Thoracic aorta (tissue), 2 donors: ENCODE measurements at regions not wholly inside any gene's neighbourhood (a gene's known extent, or its start where the extent isn't known, plus 50 kb on each side); places are given as distances from the start of the nearest gene placed in this dataset.

Source experiments
- ATAC-seq: fragments of 150-250 bp; one replicate; pipeline ENCODE4 v1.8.0; 2017; ENCODE audit warnings: low read depth; ENCODE audit not compliant: insufficient number of reproducible peaks, low FRiP score
- DNase-seq: peaks from one replicate; pipeline ENCODE4 v3.0.0-alpha.2; 2020; ENCODE audit warnings: low spot score
- H3K27ac ChIP-seq, 2 donors: fragments of 200-600 bp; sonication (generic); 1 replicate in 1 of 2; 2 replicates in 1 of 2; pipeline ENCODE4 v1.5.1; 2016; ENCODE audit warnings: mild to moderate bottlenecking in 2 of 2, moderate library complexity in 2 of 2
- H3K27me3 ChIP-seq: fragments of 200-600 bp; sonication (generic); replicated peaks from 2 replicates; pipeline ENCODE4 v1.6.0; 2016; ENCODE audit warnings: mild to moderate bottlenecking; ENCODE audit not compliant: insufficient read depth
- H3K36me3 ChIP-seq: fragments of 200-600 bp; sonication (generic); one replicate; pipeline ENCODE4 v1.5.1; 2016
- H3K4me1 ChIP-seq, 2 donors: fragments of 200-600 bp; sonication (generic); 1 replicate in 1 of 2; 2 replicates in 1 of 2; pipeline versions ENCODE4 v1.5.1 to v1.6.0; 2016; ENCODE audit warnings: low read depth in 2 of 2, mild to moderate bottlenecking in 1 of 2; ENCODE audit not compliant: control insufficient read depth in 1 of 2
- H3K4me3 ChIP-seq: fragments of 200-600 bp; sonication (generic); 2 replicates; pipeline ENCODE4 v1.5.1; 2016; ENCODE audit warnings: mild to moderate bottlenecking
- H3K9me3 ChIP-seq: fragments of 200-600 bp; sonication (generic); 2 replicates; pipeline ENCODE4 v1.5.1; 2016
- TF ChIP-seq, protein P1 (sequence below): fragments of 200-600 bp; sonication (generic); IDR thresholded peaks from one replicate; pipeline ENCODE4 v1.5.1; 2019; ENCODE audit warnings: antibody characterized with exemption

- DNase-seq: no peak
- TF ChIP-seq, protein P1, sequence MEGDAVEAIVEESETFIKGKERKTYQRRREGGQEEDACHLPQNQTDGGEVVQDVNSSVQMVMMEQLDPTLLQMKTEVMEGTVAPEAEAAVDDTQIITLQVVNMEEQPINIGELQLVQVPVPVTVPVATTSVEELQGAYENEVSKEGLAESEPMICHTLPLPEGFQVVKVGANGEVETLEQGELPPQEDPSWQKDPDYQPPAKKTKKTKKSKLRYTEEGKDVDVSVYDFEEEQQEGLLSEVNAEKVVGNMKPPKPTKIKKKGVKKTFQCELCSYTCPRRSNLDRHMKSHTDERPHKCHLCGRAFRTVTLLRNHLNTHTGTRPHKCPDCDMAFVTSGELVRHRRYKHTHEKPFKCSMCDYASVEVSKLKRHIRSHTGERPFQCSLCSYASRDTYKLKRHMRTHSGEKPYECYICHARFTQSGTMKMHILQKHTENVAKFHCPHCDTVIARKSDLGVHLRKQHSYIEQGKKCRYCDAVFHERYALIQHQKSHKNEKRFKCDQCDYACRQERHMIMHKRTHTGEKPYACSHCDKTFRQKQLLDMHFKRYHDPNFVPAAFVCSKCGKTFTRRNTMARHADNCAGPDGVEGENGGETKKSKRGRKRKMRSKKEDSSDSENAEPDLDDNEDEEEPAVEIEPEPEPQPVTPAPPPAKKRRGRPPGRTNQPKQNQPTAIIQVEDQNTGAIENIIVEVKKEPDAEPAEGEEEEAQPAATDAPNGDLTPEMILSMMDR: no peak
- no peaks in the 10 kb centered on the region for H3K27me3 ChIP-seq
Observed at GRCh38 chr1:226790545-226791181, 51.6 kb upstream of the ITPKB start.

DNA sequence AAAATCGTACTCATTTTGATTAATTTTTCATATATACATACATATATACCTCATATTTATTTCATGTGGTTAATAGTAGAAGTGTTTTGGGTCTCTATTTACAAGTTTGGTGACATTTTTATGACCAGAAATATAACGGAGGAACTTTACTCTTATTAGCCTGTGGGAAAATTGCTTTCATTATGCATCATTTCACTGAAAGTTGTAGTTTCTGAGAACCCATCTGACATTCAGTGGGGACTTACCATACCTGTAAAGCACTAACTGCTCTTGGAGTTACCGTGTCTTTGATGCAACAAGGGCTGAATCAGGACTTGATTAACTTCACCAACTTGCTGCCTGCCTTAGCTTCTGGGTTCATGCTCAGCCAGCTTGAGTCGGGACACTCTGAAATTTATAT lies 49.9 kb upstream of the ITPKB start:
- TF ChIP-seq, protein P1: no peak
- Histone ChIP-seq H3K36me3 (no peaks in the 10 kb centered on the region), H3K27ac (no peak overlapping the region), H3K27me3 (no peaks in the 10 kb centered on the region), H3K4me1 (no peaks in the 10 kb centered on the region), H3K4me3 (no peak overlapping the region), H3K9me3 (no peaks in the 10 kb centered on the region)
- DNase-seq: no peak
- no peak for ATAC-seq

More at GRCh38 chr1:226790545-226791181, 51.6 kb upstream of the ITPKB start:
- H3K27ac ChIP-seq: no peak overlapping the region
- ATAC-seq: no peak
- H3K9me3 ChIP-seq: no peaks in the 10 kb centered on the region
- no peaks in the 10 kb centered on the region for H3K36me3 ChIP-seq
- H3K4me3 ChIP-seq: no peak overlapping the region
- no peaks in the 10 kb centered on the region for H3K4me1 ChIP-seq
